Activated T-helper 1 cell treated with anti-CD3 and anti-CD28 coated beads, Interleukin-2, amount 50 U/mL, for 16 hours (primary cell): ENCODE measurements at regions not wholly inside any gene's neighbourhood (a gene's known extent, or its start where the extent isn't known, plus 50 kb on each side); places are given as distances from the start of the nearest gene placed in this dataset.

Source experiments
- DNase-seq, 2 donors: peaks; one replicate each; pipeline ENCODE4 v3.0.0-alpha.2; 2020; ENCODE audit warnings: low read depth in 1 of 2, low spot score in 1 of 2

- DNase-seq: no peak
Measured at GRCh38 chrX:124984140-124984813, 335.4 kb upstream of the TEX13C start.

- DNase-seq: no peak
Measured at GRCh38 chrX:124986284-124986683, 333.4 kb upstream of the TEX13C start.

GRCh38 chrX:124993735-124994134 is 325.9 kb upstream of the TEX13C start:
- no peak for DNase-seq

GRCh38 chrX:124994404-124994803 is 325.3 kb upstream of the TEX13C start:
- DNase-seq: no peak

GRCh38 chrX:125003746-125004446 is 315.8 kb upstream of the TEX13C start:
- no peak for DNase-seq

GRCh38 chrX:125004799-125005198 is 314.9 kb upstream of the TEX13C start:
- DNase-seq: no peak

GRCh38 chrX:125005863-125006262 is 313.8 kb upstream of the TEX13C start:
- no peak for DNase-seq

GRCh38 chrX:125006704-125007103 is 313.0 kb upstream of the TEX13C start:
- DNase-seq: no peak

GRCh38 chrX:125012585-125012984 is 307.1 kb upstream of the TEX13C start:
- no peak for DNase-seq

GRCh38 chrX:125029131-125029530 is 290.5 kb upstream of the TEX13C start:
- no peak for DNase-seq
